ENCODE measurements at regions not wholly inside any gene's neighbourhood (a gene's known extent, or its start where the extent isn't known, plus 50 kb on each side); places are given as distances from the start of the nearest gene placed in this dataset.

GRCh38 chr3:23644099-23644498, 161.7 kb upstream of the UBE2E1 start:
- no peak overlapping the region for H3K9ac ChIP-seq
- H3K36me3 ChIP-seq, result no peaks in the 10 kb centered on the region
- H3K27ac ChIP-seq, result no peak overlapping the region
- H3K4me1 ChIP-seq, result peaks cover 4 to 16% (median 7%) of the 10 kb centered on the region in 10 experiments; a peak in 17 of 20 replicates
- no peak for TF ChIP-seq Cebpa-rat (IDR thresholded peaks at IDR 0.05)
- no peak overlapping the region for H3K4me2 ChIP-seq
- H4K20me1 ChIP-seq, result no peaks in the 10 kb centered on the region
- H3K4me3 ChIP-seq, result no peak overlapping the region
- H3K27me3 ChIP-seq, result no peaks in the 10 kb centered on the region
- H3K9me3 ChIP-seq (replicated peaks in 1 of 11), result peaks cover 0 to 10% (median 3%) of the 10 kb centered on the region in 11 experiments; a peak in 6 of 22 replicates

- Histone ChIP-seq H3K36me3 (no peaks in the 10 kb centered on the region), H3K9me3 (replicated peaks in 1 of 11) (peaks cover 0 to 10% (median 3%) of the 10 kb centered on the region in 11 experiments; a peak in 5 of 22 replicates), H3K27me3 (no peaks in the 10 kb centered on the region), H4K20me1 (no peaks in the 10 kb centered on the region), H3K4me3 (no peak overlapping the region), H3K9ac (no peak overlapping the region), H3K27ac (no peak overlapping the region), H3K4me1 (peaks cover 10 to 22% (median 13%) of the 10 kb centered on the region in 10 experiments; a peak in 18 of 20 replicates), H3K4me2 (no peak overlapping the region)
- TF ChIP-seq Cebpa-rat (IDR thresholded peaks at IDR 0.05), result no peak
These were observed 161.1 kb upstream of the UBE2E1 start for GRCh38 chr3:23644676-23645075.

- H3K9me3 ChIP-seq (replicated peaks in 1 of 11), result peaks cover 0 to 10% (median 3%) of the 10 kb centered on the region in 11 experiments; a peak in 5 of 22 replicates
- H4K20me1 ChIP-seq, result no peaks in the 10 kb centered on the region
- H3K4me2 ChIP-seq, result no peak overlapping the region
- H3K27me3 ChIP-seq, result no peaks in the 10 kb centered on the region
- H3K27ac ChIP-seq, result no peak overlapping the region
- peaks cover 17 to 25% (median 23%) of the 10 kb centered on the region in 10 experiments for H3K4me1 ChIP-seq
- H3K36me3 ChIP-seq, result no peaks in the 10 kb centered on the region
- H3K9ac ChIP-seq, result no peak overlapping the region
- no peak overlapping the region for H3K4me3 ChIP-seq
- no peak for TF ChIP-seq Cebpa-rat (IDR thresholded peaks at IDR 0.05)
These were observed 160.1 kb upstream of the UBE2E1 start for GRCh38 chr3:23645533-23646183.

GRCh38 chr3:23646184-23646920, 159.4 kb upstream of the UBE2E1 start:
- peaks cover 22 to 31% (median 28%) of the 10 kb centered on the region in 10 experiments for H3K4me1 ChIP-seq

GRCh38 chr3:23647706-23648258, 158.0 kb upstream of the UBE2E1 start:
- Histone ChIP-seq H3K9ac (no peak overlapping the region), H3K4me2 (peak overlapping the region in 1 of 11 experiments; percentile 83; a peak in 1 of 22 replicates), H3K9me3 (replicated peaks in 1 of 11) (peaks cover 0 to 10% (median 3%) of the 10 kb centered on the region in 11 experiments; a peak in 5 of 22 replicates), H3K4me3 (no peak overlapping the region), H3K36me3 (no peaks in the 10 kb centered on the region), H3K4me1 (peaks cover 22 to 31% (median 28%) of the 10 kb centered on the region in 10 experiments), H3K27me3 (no peaks in the 10 kb centered on the region), H3K27ac (no peak overlapping the region), H4K20me1 (no peaks in the 10 kb centered on the region)
- TF ChIP-seq Cebpa-rat (IDR thresholded peaks at IDR 0.05), result no peak

More at GRCh38 chr3:23646184-23646920, 159.4 kb upstream of the UBE2E1 start:
- Histone ChIP-seq H3K4me3 (no peak overlapping the region), H3K27ac (no peak overlapping the region), H4K20me1 (no peaks in the 10 kb centered on the region), H3K9me3 (replicated peaks in 1 of 11) (peaks cover 0 to 10% (median 3%) of the 10 kb centered on the region in 11 experiments; a peak in 5 of 22 replicates), H3K36me3 (no peaks in the 10 kb centered on the region), H3K27me3 (no peaks in the 10 kb centered on the region), H3K9ac (no peak overlapping the region), H3K4me2 (no peak overlapping the region)
- TF ChIP-seq Cebpa-rat (IDR thresholded peaks at IDR 0.05), result no peak

GRCh38 chr3:23648326-23648995, 157.3 kb upstream of the UBE2E1 start:
- Histone ChIP-seq H3K4me3 (no peak overlapping the region), H3K4me1 (peaks cover 24 to 32% (median 29%) of the 10 kb centered on the region in 10 experiments), H3K9me3 (replicated peaks in 1 of 11) (peaks cover 0 to 10% (median 0%) of the 10 kb centered on the region in 11 experiments; a peak in 4 of 22 replicates), H3K4me2 (peak overlapping the region in 8 of 11 experiments; percentile 1 to 92 (median 72); a peak in 8 of 22 replicates), H3K36me3 (no peaks in the 10 kb centered on the region), H3K27ac (peak overlapping the region in 3 of 11 experiments; percentile 7 to 75 (median 52); a peak in 3 of 22 replicates), H3K27me3 (no peaks in the 10 kb centered on the region), H4K20me1 (no peaks in the 10 kb centered on the region), H3K9ac (no peak overlapping the region)
- no peak for TF ChIP-seq Cebpa-rat (IDR thresholded peaks at IDR 0.05)

GRCh38 chr3:23648996-23649395, 156.8 kb upstream of the UBE2E1 start:
- no peaks in the 10 kb centered on the region for H4K20me1 ChIP-seq
- H3K27me3 ChIP-seq, result no peaks in the 10 kb centered on the region
- H3K9me3 ChIP-seq (replicated peaks in 1 of 11), result peaks cover 0 to 5% (median 0%) of the 10 kb centered on the region in 11 experiments; a peak in 1 of 22 replicates
- H3K36me3 ChIP-seq, result no peaks in the 10 kb centered on the region
- peak overlapping the region in 9 of 11 experiments; percentile 1 to 92 (median 74); a peak in 9 of 22 replicates for H3K4me2 ChIP-seq
- H3K27ac ChIP-seq, result peak overlapping the region in 5 of 11 experiments; percentile 9 to 75 (median 33); a peak in 4 of 22 replicates
- no peak for TF ChIP-seq Cebpa-rat (IDR thresholded peaks at IDR 0.05)
- peaks cover 30 to 37% (median 34%) of the 10 kb centered on the region in 10 experiments for H3K4me1 ChIP-seq
- H3K4me3 ChIP-seq, result no peak overlapping the region
- H3K9ac ChIP-seq, result no peak overlapping the region

- Histone ChIP-seq H3K27ac (peak overlapping the region in 6 of 11 experiments; percentile 9 to 75 (median 30); a peak in 10 of 22 replicates), H3K36me3 (no peaks in the 10 kb centered on the region), H4K20me1 (no peaks in the 10 kb centered on the region), H3K4me2 (peak overlapping the region in 8 of 11 experiments; percentile 8 to 92 (median 78); a peak in 12 of 22 replicates), H3K9ac (no peak overlapping the region), H3K27me3 (no peaks in the 10 kb centered on the region), H3K4me3 (no peak overlapping the region), H3K4me1 (peaks cover 32 to 38% (median 35%) of the 10 kb centered on the region in 10 experiments), H3K9me3 (replicated peaks in 1 of 11) (peaks cover 0 to under 1% (median 0%) of the 10 kb centered on the region in 11 experiments; a peak in 1 of 22 replicates)
- no peak for TF ChIP-seq Cebpa-rat (IDR thresholded peaks at IDR 0.05)
These were observed 156.3 kb upstream of the UBE2E1 start for GRCh38 chr3:23649448-23649847.
